ENCODE measurements at regions not wholly inside any gene's neighbourhood (a gene's known extent, or its start where the extent isn't known, plus 50 kb on each side); places are given as distances from the start of the nearest gene placed in this dataset.

- 76% methylated on average over 1 of the region's 1 CpG for WGBS (ENCODE audit: missing lambda C conversion rate)
- Histone ChIP-seq H3K27ac (no peak overlapping the region), H3K4me3 (no peak overlapping the region), H3K9me3 (peaks cover 73% of the 10 kb centered on the region), H3K4me1 (no peaks in the 10 kb centered on the region), H3K4me2 (no peak overlapping the region)
- no peak for TF ChIP-seq HOXA7 (CRISPR knock-in tag; IDR thresholded peaks at IDR 0.05)
- no peak for TF ChIP-seq SREBF2 (IDR thresholded peaks at IDR 0.05)
- no peak for TF ChIP-seq EP300 (IDR thresholded peaks at IDR 0.05)
- no peak for TF ChIP-seq GATA3 (IDR thresholded peaks at IDR 0.05; ENCODE audit: borderline replicate concordance)
- no peak for TF ChIP-seq MAFK (IDR thresholded peaks at IDR 0.05; ENCODE audit: partially characterized antibody)
- TF ChIP-seq HMGXB4 (CRISPR knock-in tag; IDR thresholded peaks at IDR 0.05; ENCODE audit: borderline replicate concordance) = no peak
- TF ChIP-seq PHF8 (IDR thresholded peaks at IDR 0.05; ENCODE audit: borderline replicate concordance, low read depth) = no peak
- TF ChIP-seq RCOR1 (IDR thresholded peaks at IDR 0.05; ENCODE audit: low read depth, low read length) = no peak
- TF ChIP-seq HOXB13 (CRISPR knock-in tag; IDR thresholded peaks at IDR 0.05; ENCODE audit: low read depth) = no peak
- no peak for TF ChIP-seq ZNF302 (CRISPR knock-in tag; IDR thresholded peaks at IDR 0.05)
- TF ChIP-seq HEYL (CRISPR knock-in tag; IDR thresholded peaks at IDR 0.05) = no peak
- no peak for TF ChIP-seq RFX5 (IDR thresholded peaks at IDR 0.05)
- TF ChIP-seq FOSL2 (IDR thresholded peaks at IDR 0.05) = no peak
- TF ChIP-seq FOSL2 (CRISPR knock-in tag; IDR thresholded peaks at IDR 0.05) = no peak
- TF ChIP-seq RARB (CRISPR knock-in tag; IDR thresholded peaks at IDR 0.05) = no peak
- no peak for TF ChIP-seq ZSCAN20 (CRISPR knock-in tag; IDR thresholded peaks at IDR 0.05)
- no peak for TF ChIP-seq ESRRA (IDR thresholded peaks at IDR 0.05; ENCODE audit: borderline replicate concordance, low read length)
- no peak for TF ChIP-seq ZFP36 (IDR thresholded peaks at IDR 0.05; ENCODE audit: borderline replicate concordance, partially characterized antibody)
- no peak for TF ChIP-seq HOXB5 (CRISPR knock-in tag; IDR thresholded peaks at IDR 0.05)
- TF ChIP-seq PBX3 (IDR thresholded peaks at IDR 0.05) = no peak
- TF ChIP-seq JUNB (IDR thresholded peaks at IDR 0.05) = no peak
- ChIA-PET POLR2A (no interaction called here), CTCF (interaction anchor here (1.2 kb wide), 1 partner anchor 11 kb away, joined by 3 read pairs; no protein-coding TSS in a partner anchor)
- FAIRE-seq (no peak), ATAC-seq (no peak), DNase-seq (ENCODE audit: low read depth in 1 of 2, low spot score in 1 of 2) (no peak)
Observed at GRCh38 chr12:46509135-46509534, 136.6 kb upstream of the SLC38A2 start.

GRCh38 chr12:46508651-46509050, 136.1 kb upstream of the SLC38A2 start:
- TF ChIP-seq EHMT2 (IDR thresholded peaks at IDR 0.05; ENCODE audit: low read depth) (no peak), ZSCAN20 (CRISPR knock-in tag; IDR thresholded peaks at IDR 0.05) (no peak), POLR2AphosphoS2 (conservative IDR thresholded peaks at IDR 0.05; ENCODE audit: low read length) (no peak), ATOH8 (CRISPR knock-in tag; IDR thresholded peaks at IDR 0.05; ENCODE audit: low read depth) (no peak), RCOR1 (IDR thresholded peaks at IDR 0.05; ENCODE audit: low read depth, low read length) (no peak), RAD21 (conservative IDR thresholded peaks at IDR 0.05 in 1 of 2, IDR thresholded peaks at IDR 0.05 in 1 of 2) (no peak), ZFP36 (IDR thresholded peaks at IDR 0.05; ENCODE audit: borderline replicate concordance, partially characterized antibody) (no peak), MAX (IDR thresholded peaks at IDR 0.05) (no peak), EHF (CRISPR knock-in tag; IDR thresholded peaks at IDR 0.05) (no peak), PBX3 (IDR thresholded peaks at IDR 0.05) (no peak), CHD2 (IDR thresholded peaks at IDR 0.05; ENCODE audit: low read length, partially characterized antibody) (no peak), MAFK (IDR thresholded peaks at IDR 0.05; ENCODE audit: partially characterized antibody) (no peak), KDM1A (IDR thresholded peaks at IDR 0.05; ENCODE audit: low read depth) (no peak), TFCP2L1 (CRISPR knock-in tag; IDR thresholded peaks at IDR 0.05) (no peak), ZC3H11A (IDR thresholded peaks at IDR 0.05) (no peak), USF2 (IDR thresholded peaks at IDR 0.05) (no peak)

More at GRCh38 chr12:46508651-46509050, 136.1 kb upstream of the SLC38A2 start:
- no peak overlapping the region for H3K4me3 ChIP-seq
- peaks cover 68% of the 10 kb centered on the region for H3K9me3 ChIP-seq
- CTCF ChIA-PET = interaction anchor here (1.2 kb wide), 1 partner anchor 10 kb away, joined by 3 read pairs; no protein-coding TSS in a partner anchor
- no peaks in the 10 kb centered on the region for H3K4me1 ChIP-seq
- DNase-seq (ENCODE audit: low read depth in 1 of 2, low spot score in 1 of 2) (no peak), ATAC-seq (no peak), FAIRE-seq (no peak)
- POLR2A ChIA-PET = no interaction called here
- 89% methylated on average over 6 of the region's 6 CpGs for WGBS (ENCODE audit: missing lambda C conversion rate)
- no peak overlapping the region for H3K4me2 ChIP-seq
- H3K27ac ChIP-seq = no peak overlapping the region

Data from A549 (cell line).